Mammary epithelial cell (primary cell): ENCODE measurements at regions not wholly inside any gene's neighbourhood (a gene's known extent, or its start where the extent isn't known, plus 50 kb on each side); places are given as distances from the start of the nearest gene placed in this dataset.

ENCODE experiments used
- CTCF ChIP-seq, 2 donors: IDR thresholded peaks in 1 of 2; conservative IDR thresholded peaks in 1 of 2; 2 replicates each; pipeline ENCODE4 v1.5.1; 2011 to 2012; ENCODE audit warnings: inconsistent platforms in 2 of 2, low read length in 2 of 2, mild to moderate bottlenecking in 2 of 2, control low read depth in 1 of 2, low read depth in 1 of 2; ENCODE audit not compliant: insufficient read depth in 1 of 2; ENCODE audit errors: extremely low read depth in 1 of 2
- EZH2 ChIP-seq: IDR thresholded peaks from 2 replicates; pipeline ENCODE4 v1.6.1; 2012; ENCODE audit warnings: low read length, inconsistent platforms, borderline replicate concordance

GRCh38 chr17:43326490-43327275 lies 72.1 kb upstream of the ARL4D start:
- TF ChIP-seq CTCF (conservative IDR thresholded peaks at IDR 0.05 in 1 of 2, IDR thresholded peaks at IDR 0.05 in 1 of 2; ENCODE audit: extremely low read depth in 1 of 2, insufficient read depth in 1 of 2, low read depth in 1 of 2, low read length in 2 of 2), result no peak
- TF ChIP-seq EZH2, result no peak
